GM21723 (cell line): ENCODE measurements at regions not wholly inside any gene's neighbourhood (a gene's known extent, or its start where the extent isn't known, plus 50 kb on each side); places are given as distances from the start of the nearest gene placed in this dataset.
"Not testable (repeated sequence)": the region's sequence is repeated elsewhere in the genome, so short reads cannot be mapped to it uniquely, and the experiment has no call there.

Source experiments
- ATAC-seq: cut with Tn5 transposase; IDR thresholded peaks from one replicate; pipeline ENCODE4 v1.9.1; 2021; ENCODE audit warnings: mild to moderate bottlenecking, moderate library complexity; ENCODE audit not compliant: unreplicated experiment

DNA sequence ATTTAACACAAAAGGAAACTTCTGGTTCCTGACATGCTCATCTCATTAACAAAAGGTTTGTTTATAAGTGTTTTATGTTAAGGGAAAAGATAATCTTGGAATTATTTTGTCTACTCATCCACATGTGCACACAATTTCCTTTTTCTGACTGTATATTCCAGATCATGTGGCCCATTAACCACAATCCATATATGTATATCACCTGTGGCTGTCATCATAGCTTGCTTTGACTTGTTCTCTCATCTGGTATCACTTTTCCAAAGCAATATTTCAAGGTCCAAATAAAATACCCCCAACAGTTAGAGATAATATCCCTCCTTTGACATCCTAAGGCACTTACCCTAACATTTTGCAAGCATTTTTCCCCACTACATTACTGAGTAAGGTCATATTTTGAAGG, 856.1 kb downstream of the CDH11 start:
- ATAC-seq = no peak

DNA sequence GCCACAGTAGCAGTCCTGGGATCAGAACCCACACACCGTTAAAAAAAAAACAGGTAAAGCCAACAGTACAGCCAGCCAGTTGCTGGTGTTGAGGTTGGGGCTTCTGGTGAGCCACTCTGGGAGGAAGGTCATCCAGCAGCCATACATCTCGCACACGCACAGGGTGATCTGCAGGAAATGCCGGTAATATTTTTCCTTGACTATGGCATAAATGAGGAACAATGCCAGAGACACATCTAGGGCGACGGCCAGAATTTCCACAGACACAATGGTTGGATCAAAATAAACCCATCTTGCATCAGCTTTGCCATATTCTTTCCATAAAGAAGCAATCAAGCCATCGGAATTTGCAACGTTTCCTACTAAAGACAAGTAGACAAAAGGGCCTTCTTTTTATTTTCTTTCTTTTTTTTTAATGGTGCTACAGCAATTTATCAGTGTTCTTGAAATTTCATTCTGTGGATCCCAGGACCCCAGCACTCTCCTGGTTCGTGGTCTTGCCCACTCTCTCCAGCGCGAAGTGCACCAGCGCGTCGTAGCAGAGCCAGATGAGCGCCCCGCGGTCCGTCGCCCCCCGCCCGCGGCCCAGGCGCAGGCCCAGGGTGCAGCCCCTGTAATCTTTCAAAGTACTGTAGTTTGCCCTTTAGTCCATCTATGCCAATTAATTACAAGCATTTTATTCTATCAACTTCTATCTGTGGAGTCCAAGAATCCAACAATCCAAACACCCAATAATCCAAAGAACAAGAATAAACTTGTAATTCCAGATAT, 861.0 kb downstream of the CDH11 start:
- not testable (repeated sequence) for ATAC-seq

DNA sequence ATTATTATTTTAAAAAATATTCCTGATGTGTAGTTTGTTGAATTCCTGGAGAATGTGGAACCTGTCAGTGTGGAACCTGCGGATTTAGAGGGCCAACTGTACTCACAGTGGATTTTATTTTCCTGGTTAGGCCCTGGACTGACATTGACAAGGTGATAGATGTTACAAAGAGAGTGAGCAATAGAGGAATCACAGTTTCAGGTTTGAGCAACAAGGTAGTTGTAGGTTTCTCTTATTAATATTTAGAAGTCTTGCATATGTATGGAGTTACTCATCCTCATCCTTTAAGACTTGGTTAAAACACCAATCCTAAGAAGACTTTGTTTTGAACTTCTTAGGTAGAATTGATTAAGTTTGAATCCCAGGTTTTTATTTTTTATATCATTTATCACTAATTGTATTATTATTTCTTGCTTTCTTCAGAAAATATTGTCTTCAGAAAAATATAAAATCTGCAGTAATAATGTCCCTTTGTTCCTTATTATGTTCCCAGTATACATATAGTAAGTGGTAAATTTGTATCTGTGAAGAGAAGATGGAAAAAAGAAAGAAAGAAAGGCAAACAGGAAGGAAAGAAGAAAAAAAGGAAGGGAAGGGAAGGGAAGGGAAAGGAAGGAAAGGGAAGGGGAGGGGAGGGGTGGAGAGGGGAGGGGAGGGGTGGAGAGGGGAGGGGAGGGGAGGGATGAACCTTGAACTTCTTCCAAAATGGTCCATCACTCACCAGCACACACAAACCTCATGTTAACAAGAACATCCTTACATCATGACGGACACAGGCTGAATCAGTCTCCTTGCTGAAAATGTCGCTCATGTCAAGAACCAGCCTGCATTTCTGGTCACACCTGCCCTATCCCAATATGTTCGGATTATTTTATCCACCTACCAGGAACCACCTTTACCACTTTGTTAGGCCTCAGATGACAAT, 867.2 kb downstream of the CDH11 start:
- ATAC-seq = no peak

DNA sequence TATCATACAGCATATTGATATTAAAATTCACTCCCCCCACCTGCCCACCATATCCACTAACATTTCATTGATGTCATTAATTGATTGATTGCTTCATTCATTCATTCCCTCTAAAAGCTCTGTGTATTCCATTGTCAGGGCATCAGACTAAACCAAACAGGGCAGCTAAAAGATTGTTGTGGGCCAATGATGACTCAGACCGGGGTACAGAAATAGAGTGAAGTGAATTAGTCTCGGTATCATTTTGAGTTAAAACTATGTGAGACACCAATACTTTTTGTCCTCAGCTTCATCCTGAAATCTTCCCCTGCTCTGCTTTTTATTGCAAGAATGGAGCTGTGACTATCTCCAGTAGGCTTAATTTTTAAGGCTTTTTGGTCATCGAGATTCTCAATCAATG, 868.3 kb downstream of the CDH11 start:
- no peak for ATAC-seq

DNA sequence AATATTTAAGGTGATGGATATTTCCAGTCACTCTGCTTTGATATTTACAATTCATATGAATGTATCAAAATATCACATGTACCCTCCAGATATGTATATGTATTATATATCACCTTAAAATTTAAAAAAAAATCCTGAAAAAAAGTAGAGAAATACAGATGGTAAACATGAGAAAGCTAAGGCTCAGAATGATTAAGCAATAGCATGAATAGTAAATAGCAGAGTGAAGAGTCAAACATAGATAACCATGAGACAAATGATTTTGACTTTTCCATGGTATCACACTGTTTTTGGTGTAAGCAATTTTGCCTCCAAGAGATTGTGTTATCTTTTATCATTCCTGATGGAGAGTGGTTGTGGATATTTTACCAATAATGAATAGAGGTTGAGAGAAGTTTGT, 868.8 kb downstream of the CDH11 start:
- no peak for ATAC-seq

DNA sequence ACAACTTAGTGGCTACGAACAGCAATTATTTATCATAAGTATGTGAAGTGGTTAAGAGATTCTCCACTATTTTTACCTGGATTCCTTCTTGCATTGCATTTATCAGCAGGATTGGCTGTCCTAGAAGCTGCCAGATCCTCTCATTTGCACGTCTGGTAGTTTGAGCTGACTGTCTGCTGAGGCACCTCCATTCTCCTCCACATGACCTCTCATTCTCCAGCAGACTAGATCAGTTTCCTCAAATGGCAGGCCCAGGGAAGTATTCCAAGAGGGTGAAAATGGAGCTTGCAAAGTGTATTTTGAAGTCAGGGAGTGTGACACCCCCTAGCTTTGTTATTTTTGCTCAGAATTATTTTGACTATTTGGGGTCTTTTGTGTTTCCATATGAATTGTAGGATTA, 870.1 kb downstream of the CDH11 start:
- ATAC-seq = no peak

DNA sequence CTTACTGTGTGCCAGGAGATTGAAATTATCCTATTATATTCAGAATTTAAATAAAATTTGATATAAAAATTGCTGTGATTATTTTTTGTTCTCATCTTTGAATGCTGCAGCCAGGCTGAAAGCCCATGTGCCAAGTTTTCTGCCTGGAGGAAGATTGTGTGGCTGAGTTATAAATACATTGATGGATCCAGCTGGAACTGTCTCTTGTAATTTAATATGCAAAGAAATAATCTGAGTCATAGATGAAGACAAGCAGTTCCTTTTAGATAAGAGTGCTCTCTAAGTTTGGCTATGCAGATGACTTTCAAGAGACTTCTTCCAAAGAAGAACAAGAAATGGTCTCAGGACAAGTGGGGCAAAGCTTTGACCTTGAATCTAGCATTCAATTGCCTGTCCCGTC, 871.0 kb downstream of the CDH11 start:
- ATAC-seq = no peak

DNA sequence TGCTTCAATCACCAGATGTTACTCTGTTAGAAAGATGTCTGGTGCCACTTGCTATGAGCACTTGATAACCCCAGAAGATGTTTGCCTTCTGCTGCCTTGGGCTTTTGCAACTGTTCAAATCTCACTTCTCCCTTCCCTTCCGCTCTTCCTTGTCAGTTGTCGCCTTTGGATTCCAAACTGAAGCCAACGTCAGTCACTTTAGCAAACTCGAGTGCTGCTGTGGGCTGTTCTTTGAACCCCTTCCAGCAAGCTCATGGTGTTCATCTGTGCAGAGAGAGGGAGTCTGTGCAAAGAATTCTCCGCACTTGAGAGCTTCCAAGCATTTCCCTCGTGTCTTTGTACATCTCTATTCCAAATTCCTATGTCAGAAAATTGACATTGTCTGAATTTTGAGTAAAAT, 879.4 kb downstream of the CDH11 start:
- no peak for ATAC-seq

DNA sequence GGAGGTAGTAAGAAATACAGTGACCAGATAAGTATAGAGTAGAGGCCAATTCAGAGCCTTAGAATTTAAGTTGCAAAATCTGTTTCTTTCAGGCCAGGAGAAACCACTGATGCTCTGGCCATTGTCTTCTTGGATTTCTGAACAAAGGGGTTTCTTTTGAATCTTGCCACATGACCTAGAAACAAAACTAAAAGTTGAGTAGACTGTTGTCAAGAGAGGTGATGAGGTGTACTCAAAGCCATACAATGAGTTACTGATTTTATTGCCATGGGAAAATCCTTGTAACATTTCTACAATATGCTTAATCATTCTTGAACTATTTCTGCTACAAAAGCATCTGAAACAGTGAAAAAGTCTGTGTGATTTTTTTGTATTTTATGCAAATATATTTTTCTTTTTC, 881.3 kb downstream of the CDH11 start:
- ATAC-seq = no peak

DNA sequence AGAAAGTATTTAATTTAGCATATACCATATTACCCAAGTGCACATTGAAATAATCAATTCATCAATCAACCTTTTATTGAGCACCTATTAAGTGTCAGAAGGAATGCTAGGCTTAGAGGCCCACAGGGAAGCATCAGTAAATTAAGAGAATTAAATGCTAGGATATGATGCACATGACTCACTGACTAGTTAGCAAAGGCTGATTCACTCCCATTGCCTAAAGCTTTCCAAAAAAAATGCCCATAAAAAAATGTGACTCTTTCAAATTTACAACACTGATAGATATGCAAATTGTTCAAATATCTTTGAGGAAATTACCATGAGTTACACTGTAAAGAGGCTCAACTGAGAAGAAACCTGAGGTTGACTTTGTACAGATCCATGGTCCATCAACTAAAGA, 883.3 kb downstream of the CDH11 start:
- ATAC-seq = no peak

DNA sequence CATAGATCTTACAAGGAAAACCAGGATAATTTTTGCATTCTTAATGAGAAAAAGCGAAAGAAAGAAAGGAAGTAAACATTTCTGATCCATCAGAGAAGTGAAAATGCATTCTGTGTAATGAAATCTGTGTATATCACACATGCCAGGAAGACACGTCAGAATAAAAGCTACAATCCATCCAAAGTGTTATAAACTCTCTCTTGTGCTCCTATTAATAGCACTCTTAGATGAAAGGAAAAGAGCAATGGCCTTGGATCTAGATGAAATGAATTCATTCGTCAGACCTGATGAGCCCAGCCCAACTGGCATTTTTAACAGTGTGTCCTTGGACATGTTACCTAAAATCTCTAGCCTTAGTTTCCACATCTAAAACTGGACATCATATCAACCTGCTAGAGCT, 885.5 kb downstream of the CDH11 start:
- no peak for ATAC-seq

DNA sequence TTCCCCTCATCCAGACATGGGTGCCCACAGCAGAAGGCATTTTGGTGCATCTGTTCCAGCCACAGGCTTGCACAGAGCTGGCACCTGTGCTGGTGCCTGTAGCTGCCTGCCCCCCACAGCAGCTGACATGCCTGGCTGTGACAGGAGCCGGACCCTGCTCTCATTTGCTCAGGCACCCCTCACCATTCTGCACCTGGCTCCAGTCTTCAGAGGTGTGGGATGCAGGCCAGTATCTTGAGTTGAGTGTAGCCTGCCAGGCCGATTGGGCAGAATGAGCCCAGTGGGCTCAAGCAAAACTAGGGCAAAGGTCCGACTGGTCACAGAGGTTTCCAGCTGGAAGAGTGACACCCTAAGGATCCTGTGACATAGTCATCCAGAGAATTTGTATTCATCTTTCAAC, 887.7 kb downstream of the CDH11 start:
- ATAC-seq = no peak

DNA sequence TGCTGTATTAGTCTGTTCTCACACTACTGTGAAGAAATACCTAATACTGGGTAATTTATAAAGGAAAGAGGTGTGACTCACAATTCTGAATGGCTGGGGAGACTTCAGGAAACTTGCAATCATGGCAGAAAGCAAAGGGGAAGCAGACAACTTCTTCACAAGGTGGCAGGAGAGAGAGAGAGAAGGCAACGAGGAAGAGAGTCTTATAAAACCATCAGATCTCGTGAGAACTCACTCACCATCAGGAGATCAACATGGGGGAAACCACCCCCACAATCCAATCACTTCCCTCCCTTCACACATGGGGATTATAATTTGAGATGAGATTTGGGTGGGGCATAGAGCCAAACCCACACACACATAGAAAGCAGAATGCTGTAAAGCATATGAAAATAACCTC, 896.2 kb downstream of the CDH11 start:
- ATAC-seq = no peak

DNA sequence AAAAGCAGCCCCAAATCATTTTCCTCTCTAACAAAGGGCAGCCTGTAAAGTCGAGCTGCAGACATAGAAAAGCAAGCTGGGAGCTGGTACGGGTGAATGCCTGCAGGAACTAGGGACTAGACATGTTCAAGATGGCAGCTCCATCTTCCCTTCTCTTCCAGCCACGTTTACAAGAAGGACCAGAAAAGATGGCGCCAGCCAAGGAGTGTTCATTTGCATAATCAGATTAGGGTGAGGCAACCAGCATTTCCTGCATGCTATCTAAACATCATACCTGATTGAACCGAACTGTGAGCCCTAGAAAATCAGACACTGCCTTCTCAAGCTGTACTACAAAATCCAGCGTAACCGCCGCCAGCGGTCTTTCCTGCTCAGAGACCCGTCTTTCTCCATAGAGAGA, 896.8 kb downstream of the CDH11 start:
- ATAC-seq = no peak

DNA sequence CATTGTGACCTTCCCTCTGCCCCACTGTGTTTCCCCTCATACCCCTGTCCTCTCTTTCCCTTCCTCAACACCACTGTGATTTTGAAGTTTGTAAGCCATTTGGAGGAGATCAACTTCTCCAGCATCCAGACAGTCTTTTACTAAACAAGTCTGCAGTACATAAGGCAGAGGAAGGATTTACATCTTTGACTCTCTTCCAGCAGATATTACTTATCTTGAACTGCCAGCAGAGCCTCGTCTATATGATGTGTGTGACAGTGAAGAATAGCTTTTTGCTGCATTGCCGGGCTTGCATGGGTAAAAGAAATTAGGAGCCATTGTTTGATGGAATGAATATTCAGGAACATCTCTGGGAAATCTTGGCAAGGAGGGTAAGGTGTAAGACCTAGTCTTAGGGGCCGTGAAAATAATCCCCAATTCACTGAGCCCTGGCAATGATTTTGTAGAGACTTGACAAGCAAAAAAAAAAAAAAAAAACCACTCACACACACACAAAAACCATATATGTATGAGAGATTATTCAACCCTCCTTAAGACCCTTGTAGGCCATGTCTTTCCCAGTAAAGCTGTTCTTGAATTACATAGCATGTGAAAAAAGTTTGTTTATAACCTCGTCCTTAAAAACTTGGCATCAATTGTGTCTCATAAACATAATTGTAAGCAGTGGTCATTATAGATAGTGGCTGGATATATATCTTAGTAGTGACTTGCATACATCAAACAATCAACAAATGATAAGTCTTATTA, 903.9 kb downstream of the CDH11 start:
- no peak for ATAC-seq

DNA sequence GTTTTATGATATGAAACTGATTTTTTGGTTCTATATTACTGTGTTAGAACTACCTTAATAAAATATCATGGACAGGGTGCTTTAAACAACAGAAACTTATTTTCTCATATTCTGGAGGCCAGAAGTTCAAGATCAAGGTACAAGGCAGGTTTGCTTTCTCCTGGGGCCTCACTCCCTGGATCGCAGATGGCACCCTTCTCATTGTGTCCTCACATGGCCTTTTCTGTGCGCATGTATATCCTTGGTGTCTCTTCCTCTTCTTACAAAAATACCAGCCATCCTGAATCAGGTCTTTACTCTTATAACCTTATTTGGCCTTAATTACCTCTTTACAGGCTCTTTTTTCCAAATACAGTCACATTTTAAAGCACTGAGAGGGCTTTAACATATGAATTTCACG, 906.1 kb downstream of the CDH11 start:
- ATAC-seq = no peak

DNA sequence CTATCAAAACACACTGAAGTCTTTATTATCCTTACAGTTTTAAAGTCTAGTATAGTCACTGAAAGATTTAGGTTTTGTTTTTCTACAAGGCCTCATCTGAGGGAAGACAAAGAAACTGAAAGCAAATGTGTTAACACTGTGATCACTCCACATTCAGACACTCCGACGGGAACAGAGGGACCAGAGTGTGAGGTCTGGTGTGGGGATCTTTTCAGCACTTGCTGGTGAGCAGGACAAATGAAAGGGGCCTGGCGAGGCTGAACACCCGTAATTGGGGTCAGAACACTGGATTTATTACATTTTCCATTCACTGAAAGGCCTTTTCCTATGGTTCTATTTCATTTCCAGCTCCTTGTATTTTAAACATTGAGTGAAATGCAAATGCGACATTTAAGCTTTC, 910.5 kb downstream of the CDH11 start:
- no peak for ATAC-seq

DNA sequence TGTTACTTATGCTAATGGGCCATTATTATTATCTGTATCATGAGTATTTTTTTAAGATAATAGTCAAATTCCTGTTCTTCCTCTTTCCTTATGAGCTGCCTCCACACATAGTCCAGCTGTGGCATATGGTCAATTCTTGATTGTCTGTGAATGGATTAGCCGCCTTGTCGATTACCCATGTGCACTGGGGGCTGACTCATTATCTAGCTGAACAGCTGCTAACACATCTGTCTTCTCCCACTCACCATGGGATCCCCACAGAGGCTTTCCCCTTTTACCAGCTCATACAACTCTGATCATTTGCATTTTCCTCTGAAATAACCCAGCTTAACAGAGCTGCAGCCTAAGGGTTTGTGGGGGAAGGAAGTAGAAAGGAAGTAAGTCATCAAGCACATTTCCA, 915.0 kb downstream of the CDH11 start:
- no peak for ATAC-seq

DNA sequence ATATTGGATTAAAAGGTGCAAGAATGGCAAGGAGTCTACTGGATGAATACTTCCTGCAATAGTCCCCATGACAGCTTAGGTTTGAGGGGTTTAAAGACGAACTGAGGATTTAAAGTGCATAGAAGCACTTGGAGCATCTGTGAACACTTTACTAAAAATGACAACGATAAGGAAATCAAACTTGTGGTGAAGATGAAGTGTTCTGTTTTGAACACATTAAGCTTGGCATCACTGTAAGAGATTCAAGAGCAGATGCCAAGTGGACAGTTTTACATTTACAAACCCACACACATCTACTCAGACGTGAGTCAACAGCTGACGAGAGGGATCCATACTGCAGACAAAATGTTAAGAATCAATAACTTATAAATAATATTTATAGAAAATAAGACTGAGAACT, 918.7 kb downstream of the CDH11 start:
- ATAC-seq = no peak

DNA sequence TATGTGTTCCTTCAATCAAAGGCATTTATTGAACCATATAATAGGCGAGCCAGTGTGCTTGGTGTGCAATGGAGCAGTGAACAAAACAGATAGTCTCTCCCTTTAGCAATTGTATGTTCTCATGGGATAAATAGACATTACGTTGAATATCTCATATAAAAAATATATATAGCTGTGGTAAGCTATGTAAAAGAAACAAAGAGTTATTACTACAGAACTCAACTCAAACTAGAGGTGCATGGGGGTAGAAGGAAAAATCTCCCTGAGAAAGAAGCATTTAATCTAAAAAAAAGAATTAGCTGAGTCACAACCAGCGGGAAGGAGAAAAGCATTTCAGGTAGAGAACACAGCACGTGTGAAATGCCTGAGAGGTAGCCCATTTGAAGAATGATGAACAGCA, 919.3 kb downstream of the CDH11 start:
- ATAC-seq = no peak

DNA sequence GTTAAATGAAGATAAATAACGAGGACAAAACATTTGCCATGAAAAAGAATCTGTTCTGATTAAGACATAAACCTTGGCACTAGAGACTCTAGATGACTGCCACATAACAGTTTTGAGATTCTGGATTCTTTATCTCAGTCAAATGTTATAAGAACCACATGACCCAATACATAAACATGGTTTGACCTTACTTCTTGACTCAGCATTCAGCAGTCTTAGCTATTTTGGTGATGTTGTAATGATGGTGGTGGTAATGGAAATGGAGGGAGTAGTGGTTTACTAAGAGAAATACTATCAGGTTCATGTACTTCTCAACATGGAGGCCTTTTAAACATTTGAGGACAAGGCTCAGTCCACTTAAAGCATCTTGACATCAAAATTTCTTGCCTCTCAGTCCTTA, 925.4 kb downstream of the CDH11 start:
- no peak for ATAC-seq

DNA sequence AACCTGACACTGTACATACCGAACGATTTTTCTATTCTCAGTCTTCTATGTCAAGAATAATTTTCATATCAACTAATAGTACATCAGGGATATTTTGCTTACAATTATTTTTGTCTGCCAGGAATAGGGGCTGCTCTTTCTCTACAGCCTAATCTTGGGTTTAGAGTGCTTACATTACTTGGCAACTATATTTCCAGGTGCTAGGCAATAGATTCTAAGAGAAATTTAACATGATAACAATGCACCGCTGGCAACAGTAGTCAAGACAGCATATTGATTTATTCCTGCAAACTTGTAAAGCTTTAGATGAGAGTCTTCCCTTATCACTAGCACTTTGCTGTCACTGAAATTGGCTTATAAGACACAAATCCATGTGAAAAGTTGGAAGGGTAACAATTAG, 935.9 kb downstream of the CDH11 start:
- no peak for ATAC-seq
